Activated CD4-positive, alpha-beta memory T cell treated with anti-CD3 and anti-CD28 coated beads for 36 hours (primary cell): ENCODE measurements at regions not wholly inside any gene's neighbourhood (a gene's known extent, or its start where the extent isn't known, plus 50 kb on each side); places are given as distances from the start of the nearest gene placed in this dataset.
A peak's percentile ranks its signal among the peaks of the same experiment; 100 is the strongest.
"Not testable (repeated sequence)": the region's sequence is repeated elsewhere in the genome, so short reads cannot be mapped to it uniquely, and the experiment has no call there.

Experiments
- CTCF ChIA-PET: fragments of 350-600 bp; sonication (Branson Sonifier 250); formaldehyde crosslinking; loops from one replicate; lab custom pipeline; 2021; ENCODE audit warnings: antibody characterized with exemption, inconsistent platforms; lab: Charles Lee
- POLR2A ChIA-PET: fragments of 350-600 bp; sonication (Branson Sonifier 250); formaldehyde crosslinking; loops from one replicate; lab custom pipeline; 2021; ENCODE audit warnings: antibody characterized with exemption; lab: Charles Lee
- DNase-seq: peaks from one replicate; pipeline ENCODE4 v3.0.0-alpha.2; 2020
- H3K27ac Mint-ChIP-seq: one replicate; pipeline ENCODE4 v1.8.0; 2021; ENCODE audit warnings: mixed read lengths
- H3K27me3 Mint-ChIP-seq: one replicate; pipeline ENCODE4 v1.8.0; 2021; ENCODE audit warnings: mixed read lengths
- H3K36me3 Mint-ChIP-seq: one replicate; pipeline ENCODE4 v1.8.0; 2021; ENCODE audit warnings: mixed read lengths
- H3K4me1 Mint-ChIP-seq: one replicate; pipeline ENCODE4 v1.8.0; 2021; ENCODE audit warnings: low read depth, mixed read lengths
- H3K4me3 Mint-ChIP-seq: one replicate; pipeline ENCODE4 v1.8.0; 2021; ENCODE audit warnings: mild to moderate bottlenecking, mixed read lengths
- H3K9me3 Mint-ChIP-seq: one replicate; pipeline ENCODE4 v1.8.0; 2021; ENCODE audit warnings: mixed read lengths
- intact Hi-C: fragments of 100-400 bp; cut with micrococcal nuclease; formaldehyde crosslinking; loops from one replicate; pipeline ENCODE4 v1.15.1; 2023

DNA sequence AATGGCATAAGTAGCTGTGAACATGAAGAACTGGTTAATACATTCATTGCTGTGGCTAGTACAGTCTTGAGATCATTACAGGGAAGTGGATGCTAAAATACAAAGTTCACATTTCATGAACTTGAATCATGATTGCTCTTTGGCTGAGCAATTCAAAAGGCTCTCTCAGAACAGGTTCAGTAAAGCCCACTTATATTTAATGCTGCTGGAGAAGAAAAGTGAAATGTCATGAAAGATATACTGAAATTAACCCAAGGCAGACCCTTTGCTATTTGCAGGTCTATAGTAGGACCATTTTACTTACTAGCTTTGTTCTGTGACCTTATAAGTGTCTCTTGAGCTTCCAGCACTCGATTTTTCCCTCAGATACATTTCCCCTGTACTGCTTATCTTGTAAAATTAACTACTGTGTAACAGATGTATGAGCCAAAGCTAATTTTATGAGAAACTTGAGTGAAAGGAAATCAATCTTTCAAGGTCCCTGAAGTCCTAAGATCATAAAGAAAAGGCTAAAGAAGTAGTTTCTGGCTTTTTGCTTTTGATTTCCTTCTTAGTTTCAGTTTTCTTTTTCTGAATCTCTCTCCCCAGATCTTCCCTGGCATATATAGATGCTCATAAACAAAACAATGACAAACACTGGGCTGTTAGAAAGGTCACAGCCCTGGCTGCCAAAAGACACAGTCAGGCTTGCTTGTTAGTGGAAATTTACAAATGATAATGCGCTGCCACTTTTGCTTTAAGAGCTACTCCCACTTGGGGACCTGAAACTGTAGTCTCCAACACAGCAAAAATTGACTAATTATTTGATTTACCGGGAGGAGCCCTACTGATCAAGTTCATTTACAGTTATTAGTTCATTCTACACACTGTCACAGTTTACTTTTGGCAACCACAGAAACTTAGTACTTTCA, 132.7 kb upstream of the XPO1 start:
- no peaks in the 10 kb centered on the region for H3K27me3 Mint-ChIP-seq
- H3K36me3 Mint-ChIP-seq, result peaks cover 15% of the 10 kb centered on the region
- ChIA-PET POLR2A (interaction anchor here (1.1 kb wide), 1 partner anchor 29 kb away, joined by 8 read pairs; no protein-coding TSS in a partner anchor), CTCF (interaction anchor here (0.5 kb wide), 1 partner anchor 178 kb away, joined by 3 read pairs; no protein-coding TSS in a partner anchor)
- peak overlapping the region; percentile 52 for H3K4me3 Mint-ChIP-seq
- DNase-seq, result peak; percentile 46
- intact Hi-C loops, result loop anchor here (1.0 to 10.0 kb wide), 4 partner anchors 23 to 226 kb away; partner anchors contain the start of gene XPO1
- H3K4me1 Mint-ChIP-seq, result peaks cover 19% of the 10 kb centered on the region
- peaks cover 20% of the 10 kb centered on the region for H3K9me3 Mint-ChIP-seq
- peak overlapping the region; percentile 66 for H3K27ac Mint-ChIP-seq

DNA sequence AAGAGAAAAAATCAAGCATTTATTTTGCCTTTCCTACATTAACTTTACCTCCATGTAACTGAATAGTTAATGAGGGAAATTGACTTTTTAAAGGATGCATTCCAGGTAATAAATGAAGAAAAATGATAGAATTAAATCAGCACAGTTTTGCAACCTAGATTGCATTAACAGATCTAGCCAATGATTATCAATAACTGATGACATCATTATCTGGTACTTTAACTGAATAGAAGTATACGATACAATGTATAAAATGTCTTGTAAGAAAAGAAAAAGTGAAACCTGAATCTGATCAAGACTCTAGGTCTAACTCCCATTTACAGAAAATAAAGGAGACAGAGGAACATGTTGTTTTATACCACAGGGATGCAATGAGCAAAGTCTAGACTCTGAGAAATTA, 126.0 kb upstream of the XPO1 start:
- Mint-ChIP-seq H3K27me3 (no peaks in the 10 kb centered on the region), H3K27ac (no peak overlapping the region), H3K36me3 (no peaks in the 10 kb centered on the region), H3K4me1 (peaks cover 4% of the 10 kb centered on the region), H3K4me3 (no peak overlapping the region), H3K9me3 (no peaks in the 10 kb centered on the region)
- POLR2A ChIA-PET, result no interaction called here
- DNase-seq, result no peak
- CTCF ChIA-PET, result interaction anchor here (1.0 to 1.2 kb wide), 2 partner anchors 110 to 238 kb away, joined by 3 to 4 read pairs; no protein-coding TSS in a partner anchor
- intact Hi-C loops, result no loop called here

- no peak for DNase-seq
- H3K9me3 Mint-ChIP-seq, result no peaks in the 10 kb centered on the region
- POLR2A ChIA-PET, result no interaction called here
- intact Hi-C loops, result no loop called here
- H3K36me3 Mint-ChIP-seq, result no peaks in the 10 kb centered on the region
- H3K27me3 Mint-ChIP-seq, result no peaks in the 10 kb centered on the region
- H3K4me1 Mint-ChIP-seq, result peaks cover 4% of the 10 kb centered on the region
- H3K4me3 Mint-ChIP-seq, result no peak overlapping the region
- CTCF ChIA-PET, result no interaction called here
- no peak overlapping the region for H3K27ac Mint-ChIP-seq
Measured at GRCh38 chr2:61662990-61663389, 124.8 kb upstream of the XPO1 start.

DNA sequence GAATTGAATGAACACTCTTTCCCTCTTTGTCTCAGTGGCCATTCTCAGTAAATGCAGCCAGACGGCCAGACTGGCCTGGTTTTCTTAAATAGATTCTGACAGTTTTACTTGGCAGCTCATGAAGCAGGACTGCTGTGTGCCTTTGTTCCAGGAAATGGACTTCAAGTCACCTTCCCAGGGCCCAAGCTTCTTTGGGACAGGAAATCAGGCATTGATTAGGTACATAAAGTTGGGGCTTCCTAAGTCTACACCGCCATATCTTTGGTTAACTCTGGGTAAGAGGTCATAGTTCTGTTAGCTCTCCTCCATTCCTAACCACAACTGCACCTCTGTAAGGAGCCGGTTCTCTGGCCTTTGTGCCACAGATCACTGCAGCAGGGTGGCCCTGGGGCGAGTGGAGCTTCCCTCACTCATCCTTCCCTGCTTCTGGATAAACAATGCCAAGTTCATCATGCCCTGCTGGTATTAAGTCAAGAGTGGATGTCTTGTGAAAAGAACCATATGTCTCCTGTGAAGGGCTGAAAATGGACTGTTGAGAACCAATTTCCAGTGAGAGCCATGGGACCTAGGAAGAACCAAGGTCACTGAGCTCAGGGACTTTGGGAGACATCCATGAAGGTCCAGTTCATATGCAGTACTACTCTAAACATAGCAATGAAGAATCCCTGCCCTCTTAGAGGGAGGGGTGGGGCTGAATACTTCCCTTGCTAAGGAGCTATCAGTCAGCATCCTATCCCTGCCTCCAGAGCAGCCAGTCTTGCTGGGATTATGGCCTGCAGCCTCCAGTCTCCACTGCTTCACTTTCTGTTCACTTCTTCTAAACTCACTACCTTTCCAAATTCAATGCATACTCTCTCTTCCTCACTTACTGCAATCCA, 122.6 kb upstream of the XPO1 start:
- Mint-ChIP-seq H3K27me3 (no peaks in the 10 kb centered on the region), H3K4me1 (peaks cover 4% of the 10 kb centered on the region), H3K36me3 (no peaks in the 10 kb centered on the region), H3K4me3 (no peak overlapping the region), H3K9me3 (no peaks in the 10 kb centered on the region), H3K27ac (no peak overlapping the region)
- POLR2A ChIA-PET, result no interaction called here
- CTCF ChIA-PET, result no interaction called here
- DNase-seq, result no peak
- intact Hi-C loops, result no loop called here

DNA sequence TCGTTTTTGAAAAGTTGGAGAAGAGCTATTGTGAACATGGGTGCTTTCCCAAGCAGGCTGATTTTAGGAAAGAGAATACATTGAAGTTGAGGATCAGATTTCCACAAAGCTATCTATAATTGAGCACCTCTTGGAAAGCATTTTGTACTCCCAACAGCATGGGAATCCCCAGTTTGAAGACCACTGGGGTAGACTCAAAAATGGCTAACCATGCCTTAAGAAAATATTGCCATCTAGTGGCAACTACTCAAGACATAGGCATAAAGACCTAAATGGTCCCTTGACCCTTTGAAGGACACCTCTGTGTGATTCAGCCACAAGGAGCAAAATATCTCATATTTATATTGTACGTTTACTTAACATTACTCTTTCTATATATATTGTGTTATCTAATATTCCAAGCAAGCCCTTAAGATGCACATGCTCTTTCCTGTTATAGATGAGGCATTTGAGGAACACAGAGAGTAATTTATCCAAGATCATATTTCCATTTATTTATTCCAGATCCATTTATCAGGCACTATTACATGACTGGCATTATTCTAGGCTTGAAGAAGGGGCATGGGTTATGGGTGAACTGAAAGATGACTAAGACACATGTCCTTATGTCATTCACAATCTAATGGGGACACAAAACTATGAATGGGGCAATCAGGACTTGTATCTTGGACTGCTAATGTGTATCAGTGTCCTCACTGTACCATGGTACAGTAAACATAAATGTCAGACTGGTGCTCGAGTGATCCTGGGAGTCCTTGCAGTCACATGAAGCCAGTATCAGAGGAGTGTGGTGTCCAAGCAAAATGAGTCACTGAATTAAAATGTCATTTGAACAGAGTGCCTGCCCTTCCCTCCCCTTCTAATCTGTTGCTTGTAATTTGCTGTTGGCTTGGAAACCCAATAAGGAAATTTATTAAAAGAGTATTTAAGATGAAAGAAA, 121.0 kb upstream of the XPO1 start:
- intact Hi-C loops, result loop anchor here (5.0 kb wide), 1 partner anchor 232 kb away; no protein-coding TSS in a partner anchor
- Mint-ChIP-seq H3K4me3 (no peak overlapping the region), H3K27me3 (no peaks in the 10 kb centered on the region), H3K9me3 (no peaks in the 10 kb centered on the region), H3K27ac (no peak overlapping the region), H3K36me3 (no peaks in the 10 kb centered on the region), H3K4me1 (peaks cover 4% of the 10 kb centered on the region)
- ChIA-PET POLR2A (no interaction called here), CTCF (interaction anchor here (0.6 to 1.8 kb wide), 7 partner anchors 8 to 550 kb away, joined by 3 to 7 read pairs (median 3); no protein-coding TSS in a partner anchor)
- no peak for DNase-seq

GRCh38 chr2:61649946-61650345, 111.8 kb upstream of the XPO1 start:
- H3K4me1 Mint-ChIP-seq, H3K27ac Mint-ChIP-seq, H3K4me3 Mint-ChIP-seq, H3K27me3 Mint-ChIP-seq, H3K36me3 Mint-ChIP-seq, POLR2A ChIA-PET, intact Hi-C loops, DNase-seq: not testable (repeated sequence)
- CTCF ChIA-PET, result interaction anchor here (1.0 kb wide), 1 partner anchor 9 kb away, joined by 3 read pairs; no protein-coding TSS in a partner anchor
- peaks cover 28% of the 10 kb centered on the region for H3K9me3 Mint-ChIP-seq

- no peaks in the 10 kb centered on the region for H3K36me3 Mint-ChIP-seq
- no peak overlapping the region for H3K27ac Mint-ChIP-seq
- H3K9me3 Mint-ChIP-seq, result peaks cover 28% of the 10 kb centered on the region
- intact Hi-C loops, result no loop called here
- DNase-seq, result no peak
- no peaks in the 10 kb centered on the region for H3K4me1 Mint-ChIP-seq
- H3K4me3 Mint-ChIP-seq, result no peak overlapping the region
- ChIA-PET CTCF (no interaction called here), POLR2A (no interaction called here)
- H3K27me3 Mint-ChIP-seq, result no peaks in the 10 kb centered on the region
Measured at GRCh38 chr2:61649021-61649420, 110.9 kb upstream of the XPO1 start.

DNA sequence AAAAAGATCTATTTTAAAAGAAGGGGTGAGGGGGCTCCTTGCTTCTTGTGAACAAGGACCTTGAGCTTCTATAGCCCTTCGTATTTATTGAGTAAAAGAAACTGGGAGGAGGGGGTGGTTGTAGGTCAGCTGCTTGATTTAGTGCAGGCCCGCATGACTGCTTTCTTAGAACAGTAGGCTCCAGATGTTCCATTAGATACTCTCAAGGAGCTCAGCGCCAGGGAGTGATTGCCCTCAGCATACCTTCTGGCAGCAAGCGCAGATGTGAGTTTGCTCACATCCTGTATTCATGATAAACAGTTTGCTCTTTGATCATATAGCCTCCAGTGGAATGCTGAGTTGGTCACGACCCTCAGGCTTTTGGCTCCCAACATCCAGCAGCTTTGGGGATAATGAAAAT, 108.9 kb upstream of the XPO1 start:
- intact Hi-C loops, result no loop called here
- CTCF ChIA-PET, result no interaction called here
- Mint-ChIP-seq H3K9me3 (peaks cover 28% of the 10 kb centered on the region), H3K4me3 (no peak overlapping the region), H3K4me1 (no peaks in the 10 kb centered on the region), H3K27ac (no peak overlapping the region), H3K27me3 (no peaks in the 10 kb centered on the region), H3K36me3 (no peaks in the 10 kb centered on the region)
- DNase-seq, result no peak
- POLR2A ChIA-PET, result no interaction called here

DNA sequence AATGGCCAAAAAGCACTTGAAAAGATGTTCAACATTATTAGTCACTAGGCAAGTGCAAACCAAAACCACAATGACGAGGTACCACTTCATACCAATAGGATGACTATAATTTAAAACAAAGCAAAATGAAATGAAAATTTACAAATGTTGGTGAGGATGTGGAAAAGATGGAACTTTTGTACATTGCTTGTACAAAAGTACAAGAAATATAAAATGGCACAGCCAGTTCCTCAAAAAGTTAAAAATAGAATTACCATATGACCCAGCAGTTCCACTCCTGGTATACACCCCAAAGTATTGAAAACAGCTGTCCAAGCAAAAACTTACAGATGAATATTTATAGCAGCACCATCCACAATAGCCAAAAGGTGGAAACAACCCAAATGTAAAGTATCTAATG, 107.8 kb upstream of the XPO1 start:
- Mint-ChIP-seq H3K27me3 (no peaks in the 10 kb centered on the region), H3K36me3 (no peaks in the 10 kb centered on the region), H3K27ac (no peak overlapping the region), H3K4me1 (no peaks in the 10 kb centered on the region), H3K4me3 (no peak overlapping the region), H3K9me3 (peaks cover 23% of the 10 kb centered on the region)
- no peak for DNase-seq
- CTCF ChIA-PET, result no interaction called here
- intact Hi-C loops, result no loop called here
- POLR2A ChIA-PET, result no interaction called here

- H3K36me3 Mint-ChIP-seq, POLR2A ChIA-PET, intact Hi-C loops, H3K4me3 Mint-ChIP-seq, H3K27ac Mint-ChIP-seq, H3K4me1 Mint-ChIP-seq, DNase-seq, CTCF ChIA-PET, H3K27me3 Mint-ChIP-seq: not testable (repeated sequence)
- peaks cover 16% of the 10 kb centered on the region for H3K9me3 Mint-ChIP-seq
Measured at GRCh38 chr2:61643153-61643552, 105.0 kb upstream of the XPO1 start.

DNA sequence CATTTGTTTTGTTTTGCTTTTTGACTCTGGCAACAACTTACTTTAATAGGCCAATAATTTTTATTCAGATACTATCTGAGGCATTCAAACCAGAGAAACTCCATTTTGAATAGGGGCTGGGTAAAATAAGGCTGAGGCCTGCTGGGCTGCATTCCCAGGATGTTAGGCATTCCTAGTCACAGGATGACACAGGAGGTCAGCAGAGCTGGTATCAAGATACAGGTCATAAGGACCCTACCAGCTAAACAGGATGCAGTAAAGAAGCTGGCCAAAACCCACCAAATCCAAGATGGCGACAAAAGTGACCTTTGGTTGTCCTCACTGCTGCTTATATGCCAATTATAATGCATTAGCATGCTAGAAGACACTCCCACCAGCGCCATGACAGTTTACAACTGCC, 102.2 kb upstream of the XPO1 start:
- Mint-ChIP-seq H3K27me3 (no peaks in the 10 kb centered on the region), H3K9me3 (no peaks in the 10 kb centered on the region), H3K4me3 (no peak overlapping the region), H3K27ac (no peak overlapping the region), H3K36me3 (no peaks in the 10 kb centered on the region), H3K4me1 (no peaks in the 10 kb centered on the region)
- intact Hi-C loops, result no loop called here
- POLR2A ChIA-PET, result no interaction called here
- DNase-seq, result no peak
- CTCF ChIA-PET, result no interaction called here
